AG20443 (cell line): ENCODE measurements at regions not wholly inside any gene's neighbourhood (a gene's known extent, or its start where the extent isn't known, plus 50 kb on each side); places are given as distances from the start of the nearest gene placed in this dataset.
"Not testable (repeated sequence)": the region's sequence is repeated elsewhere in the genome, so short reads cannot be mapped to it uniquely, and the experiment has no call there.

ENCODE experiments used
- DNase-seq: peaks from one replicate; pipeline ENCODE4 v3.0.0; 2012; ENCODE audit warnings: low spot score, mixed read lengths

GRCh38 chr14:104398656-104399055 lies 180.9 kb upstream of the C14orf180 start:
- DNase-seq = no peak

GRCh38 chr14:104399432-104400155 lies 180.0 kb upstream of the C14orf180 start:
- DNase-seq = no peak

- DNase-seq = no peak
These were observed 179.2 kb upstream of the C14orf180 start for GRCh38 chr14:104400355-104400754.

- DNase-seq = no peak
These were observed 177.8 kb upstream of the C14orf180 start for GRCh38 chr14:104401785-104402184.

GRCh38 chr14:104402303-104402702 lies 177.3 kb upstream of the C14orf180 start:
- DNase-seq = not testable (repeated sequence)

GRCh38 chr14:104403421-104404220 lies 175.9 kb upstream of the C14orf180 start:
- no peak for DNase-seq

GRCh38 chr14:104404922-104405321 lies 174.6 kb upstream of the C14orf180 start:
- DNase-seq = no peak

- no peak for DNase-seq
These were observed 174.0 kb upstream of the C14orf180 start for GRCh38 chr14:104405360-104406226.

- no peak for DNase-seq
These were observed 172.7 kb upstream of the C14orf180 start for GRCh38 chr14:104406831-104407230.

- DNase-seq = no peak
These were observed 163.2 kb upstream of the C14orf180 start for GRCh38 chr14:104416383-104416782.

- DNase-seq = no peak
These were observed 159.6 kb upstream of the C14orf180 start for GRCh38 chr14:104419865-104420505.

GRCh38 chr14:104420523-104420922 lies 159.0 kb upstream of the C14orf180 start:
- DNase-seq = not testable (repeated sequence)

- DNase-seq = no peak
These were observed 158.6 kb upstream of the C14orf180 start for GRCh38 chr14:104420990-104421389.

GRCh38 chr14:104421401-104421821 lies 158.2 kb upstream of the C14orf180 start:
- DNase-seq = no peak

GRCh38 chr14:104421892-104422828 lies 157.4 kb upstream of the C14orf180 start:
- no peak for DNase-seq

- DNase-seq = no peak
These were observed 156.5 kb upstream of the C14orf180 start for GRCh38 chr14:104422837-104423681.

GRCh38 chr14:104423701-104424405 lies 155.7 kb upstream of the C14orf180 start:
- DNase-seq = peak; percentile 10

GRCh38 chr14:104424406-104425072 lies 155.0 kb upstream of the C14orf180 start:
- peak; percentile 11 for DNase-seq
